PC-3 (cell line): ENCODE measurements at regions not wholly inside any gene's neighbourhood (a gene's known extent, or its start where the extent isn't known, plus 50 kb on each side); places are given as distances from the start of the nearest gene placed in this dataset.
A peak's percentile ranks its signal among the peaks of the same experiment; 100 is the strongest.

ENCODE experiments used
- ATAC-seq: fragments of 200-7000 bp; cut with Tn5 transposase; 2 replicates; pipeline ENCODE4 v1.9.1; 2020; ENCODE audit warnings: mild to moderate bottlenecking, moderate library complexity
- BruUV-seq: library from RNA; stranded (reverse); fragments of 400-500 nt; replicated peaks from 2 replicates; lab custom pipeline; 2021; lab: Mats Ljungman, UMichigan
- CTCF ChIA-PET: fragments of 300-600 bp; sonication (Branson Sonifier 250); formaldehyde crosslinking; loops from one replicate; lab custom pipeline; 2022; ENCODE audit warnings: antibody characterized with exemption; lab: Charles Lee
- POLR2A ChIA-PET: fragments of 300-600 bp; sonication (Branson Sonifier 250); formaldehyde crosslinking; loops from one replicate; lab custom pipeline; 2022; ENCODE audit warnings: antibody characterized with exemption; ENCODE audit not compliant: unreplicated experiment; lab: Charles Lee
- DNase-seq: peaks from one replicate; pipeline ENCODE4 v3.0.0-alpha.2; 2015
- H2AFZ ChIP-seq: fragments of 300-600 bp; sonication (generic); 2 replicates; pipeline ENCODE4 v1.6.0; 2016; ENCODE audit warnings: antibody characterized with exemption, low read length
- H3F3A ChIP-seq: fragments of 300-600 bp; sonication (generic); one replicate; pipeline ENCODE4 v1.6.0; 2017; ENCODE audit warnings: antibody characterized with exemption, low read length, control low read depth, mild to moderate bottlenecking; ENCODE audit not compliant: unreplicated experiment
- H3K27ac ChIP-seq: fragments of 300-600 bp; sonication (generic); 2 replicates; pipeline ENCODE4 v1.5.1; 2016; ENCODE audit warnings: mild to moderate bottlenecking, low read length
- H3K27me3 ChIP-seq: fragments of 300-600 bp; sonication (generic); 2 replicates; pipeline ENCODE4 v1.6.1; 2016; ENCODE audit warnings: low read length, mixed read lengths
- H3K36me3 ChIP-seq: fragments of 300-600 bp; sonication (generic); 2 replicates; pipeline ENCODE4 v1.6.1; 2016; ENCODE audit warnings: low read depth, mixed run types, low read length, mixed read lengths
- H3K4me1 ChIP-seq: fragments of 300-600 bp; sonication (generic); 2 replicates; pipeline ENCODE4 v1.5.1; 2016; ENCODE audit warnings: low read length; ENCODE audit not compliant: insufficient read depth
- H3K4me2 ChIP-seq: fragments of 300-600 bp; sonication (generic); 2 replicates; pipeline ENCODE4 v1.6.0; 2016; ENCODE audit warnings: low read length
- H3K4me3 ChIP-seq: fragments of 300-600 bp; sonication (generic); 2 replicates; pipeline ENCODE4 v1.5.1; 2016; ENCODE audit warnings: mild to moderate bottlenecking, low read length, mixed read lengths
- H3K79me2 ChIP-seq: fragments of 300-600 bp; sonication (generic); 2 replicates; pipeline ENCODE4 v1.6.1; 2017; ENCODE audit warnings: low read length, mixed read lengths
- H3K9ac ChIP-seq: fragments of 300-600 bp; sonication (generic); 2 replicates; pipeline ENCODE4 v1.6.0; 2016; ENCODE audit warnings: mild to moderate bottlenecking, low read length
- H3K9me2 ChIP-seq: fragments of 300-600 bp; sonication (generic); replicated peaks from 2 replicates; pipeline ENCODE4 v1.6.1; 2016; ENCODE audit warnings: mixed run types, low read length, mixed read lengths
- H3K9me3 ChIP-seq: fragments of 300-600 bp; sonication (generic); 2 replicates; pipeline ENCODE4 v1.6.1; 2016; ENCODE audit warnings: low read length, mixed read lengths
- H4K20me1 ChIP-seq: fragments of 300-600 bp; sonication (generic); 2 replicates; pipeline ENCODE4 v1.6.1; 2016; ENCODE audit warnings: low read length, mixed read lengths
- EZH2 ChIP-seq: fragments of 300-600 bp; sonication (generic); IDR thresholded peaks from one replicate; pipeline ENCODE4 v1.6.1; 2017; ENCODE audit warnings: antibody characterized with exemption, mild to moderate bottlenecking, low read length; ENCODE audit not compliant: unreplicated experiment
- EZH2phosphoT487 ChIP-seq: fragments of 300-600 bp; sonication (generic); IDR thresholded peaks from 2 replicates; pipeline ENCODE4 v1.6.1; 2018; ENCODE audit warnings: mild to moderate bottlenecking, antibody characterized with exemption, low read length, borderline replicate concordance
- intact Hi-C: fragments of 100-400 bp; cut with micrococcal nuclease; formaldehyde crosslinking; loops from 2 replicates; pipeline ENCODE4 v1.9.0; 2023
- TF ChIP-seq, protein P1 (sequence below): fragments of 300-600 bp; sonication (generic); conservative IDR thresholded peaks from 2 replicates; pipeline ENCODE4 v1.5.1; 2017; ENCODE audit warnings: antibody characterized with exemption, low read depth, mild to moderate bottlenecking, low read length

DNA sequence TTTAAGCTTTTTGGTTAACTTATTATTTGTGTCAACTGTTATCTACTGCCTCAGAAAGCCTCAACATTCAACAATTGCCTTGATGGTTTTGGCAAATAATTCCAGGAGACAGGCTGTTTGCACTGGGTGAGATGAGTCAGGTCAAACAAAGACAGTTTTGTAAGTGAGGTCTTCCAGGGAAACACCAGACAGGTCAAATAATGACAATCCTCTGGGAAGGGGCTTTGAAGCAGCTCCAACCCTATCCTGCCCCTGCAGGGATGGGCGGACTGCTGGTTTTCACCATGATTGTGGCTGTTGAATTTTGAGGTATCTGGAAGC lies 79.4 kb upstream of the PRR23E start:
- Histone ChIP-seq H3K9me3 (peaks cover 10% of the 10 kb centered on the region; the same call in 1 of the 2 replicates), H3K27ac (peak overlapping the region; percentile 96), H3K27me3 (no peaks in the 10 kb centered on the region), H3K9ac (peak overlapping the region; percentile 44; the same call in 1 of the 2 replicates), H3F3A (no peaks in the 10 kb centered on the region), H3K36me3 (peaks cover 4% of the 10 kb centered on the region; the same call in 1 of the 2 replicates), H2AFZ (no peak overlapping the region), H3K4me1 (peaks cover 14% of the 10 kb centered on the region), H3K4me3 (0 out of 2 replicates have a peak overlapping the region, but pooled peaks have one; percentile 35), H4K20me1 (no peaks in the 10 kb centered on the region), H3K4me2 (peak overlapping the region; percentile 70), H3K79me2 (no peaks in the 10 kb centered on the region), H3K9me2 (no peaks in the 10 kb centered on the region)
- ChIA-PET POLR2A (no interaction called here), CTCF (no interaction called here)
- intact Hi-C loops = no loop called here
- TF ChIP-seq EZH2phosphoT487 (no peak), EZH2 (no peak)
- TF ChIP-seq, protein P1, sequence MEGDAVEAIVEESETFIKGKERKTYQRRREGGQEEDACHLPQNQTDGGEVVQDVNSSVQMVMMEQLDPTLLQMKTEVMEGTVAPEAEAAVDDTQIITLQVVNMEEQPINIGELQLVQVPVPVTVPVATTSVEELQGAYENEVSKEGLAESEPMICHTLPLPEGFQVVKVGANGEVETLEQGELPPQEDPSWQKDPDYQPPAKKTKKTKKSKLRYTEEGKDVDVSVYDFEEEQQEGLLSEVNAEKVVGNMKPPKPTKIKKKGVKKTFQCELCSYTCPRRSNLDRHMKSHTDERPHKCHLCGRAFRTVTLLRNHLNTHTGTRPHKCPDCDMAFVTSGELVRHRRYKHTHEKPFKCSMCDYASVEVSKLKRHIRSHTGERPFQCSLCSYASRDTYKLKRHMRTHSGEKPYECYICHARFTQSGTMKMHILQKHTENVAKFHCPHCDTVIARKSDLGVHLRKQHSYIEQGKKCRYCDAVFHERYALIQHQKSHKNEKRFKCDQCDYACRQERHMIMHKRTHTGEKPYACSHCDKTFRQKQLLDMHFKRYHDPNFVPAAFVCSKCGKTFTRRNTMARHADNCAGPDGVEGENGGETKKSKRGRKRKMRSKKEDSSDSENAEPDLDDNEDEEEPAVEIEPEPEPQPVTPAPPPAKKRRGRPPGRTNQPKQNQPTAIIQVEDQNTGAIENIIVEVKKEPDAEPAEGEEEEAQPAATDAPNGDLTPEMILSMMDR = no peak
- no TSS peak for BruUV-seq
- peak; percentile 57 for DNase-seq
- ATAC-seq = peak; percentile 37

DNA sequence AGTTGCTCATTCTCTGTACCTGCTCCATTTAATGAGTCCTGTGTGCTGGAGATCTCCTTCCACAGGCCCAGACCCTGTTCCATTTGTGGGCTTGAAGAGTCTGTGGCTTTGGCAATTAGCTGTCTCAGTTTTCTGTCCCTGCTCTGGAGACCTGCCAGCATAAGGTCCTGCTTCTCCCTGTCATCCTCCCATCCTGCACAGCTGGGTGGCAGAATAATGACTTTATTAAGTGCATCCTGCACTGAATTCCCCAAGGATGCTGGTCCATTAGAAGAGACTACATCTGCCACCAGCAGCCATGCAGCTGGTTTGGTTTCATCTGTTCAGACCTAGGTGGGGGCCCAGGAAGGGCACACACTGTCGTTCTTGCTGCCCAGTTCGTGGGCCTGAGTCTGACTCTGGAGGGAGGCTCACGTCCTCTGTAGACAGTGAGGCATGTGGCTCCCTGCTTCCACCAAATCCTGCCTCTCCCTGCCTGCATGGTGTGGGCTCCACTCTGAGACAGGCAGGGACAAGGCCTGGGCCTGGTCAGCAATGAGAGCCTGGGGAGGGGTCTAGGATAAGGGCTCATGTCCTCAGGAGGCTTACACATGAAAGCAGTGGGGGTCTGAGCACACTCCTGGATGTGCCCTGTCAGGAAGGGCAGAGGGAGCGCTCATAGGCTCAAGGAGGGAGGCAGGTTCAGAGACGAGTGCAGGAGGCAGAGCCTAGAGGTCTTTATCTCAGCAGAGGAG lies 78.4 kb upstream of the PRR23E start:
- H3K27ac ChIP-seq = no peak overlapping the region; the same call in 1 of the 2 replicates
- peaks cover 10% of the 10 kb centered on the region; the same call in 1 of the 2 replicates for H3K9me3 ChIP-seq
- H4K20me1 ChIP-seq = no peaks in the 10 kb centered on the region
- ATAC-seq (no peak), DNase-seq (no peak)
- no peak overlapping the region for H3K9ac ChIP-seq
- H3K9me2 ChIP-seq = no peaks in the 10 kb centered on the region
- CTCF ChIA-PET = no interaction called here
- H2AFZ ChIP-seq = no peak overlapping the region
- TF ChIP-seq, protein P1 = no peak
- no peak for TF ChIP-seq EZH2
- no peak for TF ChIP-seq EZH2phosphoT487
- no peak overlapping the region for H3K4me2 ChIP-seq
- POLR2A ChIA-PET = no interaction called here
- H3F3A ChIP-seq = no peaks in the 10 kb centered on the region
- intact Hi-C loops = no loop called here
- no peaks in the 10 kb centered on the region for H3K79me2 ChIP-seq
- H3K4me3 ChIP-seq = no peak overlapping the region
- no TSS peak for BruUV-seq
- peaks cover 14% of the 10 kb centered on the region for H3K4me1 ChIP-seq
- H3K36me3 ChIP-seq = peaks cover 4% of the 10 kb centered on the region; the same call in 1 of the 2 replicates
- no peaks in the 10 kb centered on the region for H3K27me3 ChIP-seq

DNA sequence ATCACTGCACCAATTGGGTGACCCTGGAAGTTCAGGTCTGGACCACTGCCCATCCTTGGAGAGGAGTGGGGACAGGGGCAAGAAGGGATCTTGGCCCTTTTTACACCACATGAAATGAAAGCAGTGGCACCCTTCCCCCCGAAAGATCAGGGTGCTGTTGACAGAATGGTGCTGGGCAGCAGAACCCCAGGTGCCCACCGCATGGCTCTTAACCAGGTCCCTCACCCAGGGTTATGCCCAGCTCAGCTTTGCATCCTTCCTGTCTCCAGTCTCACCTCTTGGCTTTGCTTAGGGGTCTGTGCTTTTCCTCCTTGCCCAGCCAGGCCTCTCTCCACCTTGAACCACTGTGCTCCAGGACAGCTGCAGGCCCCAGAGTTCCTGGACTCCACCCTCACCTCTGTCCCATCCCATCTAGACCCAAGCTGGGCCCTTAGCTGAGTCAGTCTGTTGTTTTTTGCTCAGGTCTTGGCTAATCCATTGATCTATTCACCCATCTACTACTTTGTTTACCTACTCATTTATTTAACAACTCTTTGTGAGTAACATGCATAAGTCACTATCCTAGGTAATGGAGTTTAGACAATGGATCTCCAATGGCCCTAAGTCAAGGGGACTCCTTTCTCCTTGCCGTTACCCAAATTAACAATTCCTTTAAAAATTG lies 77.1 kb upstream of the PRR23E start:
- CTCF ChIA-PET = no interaction called here
- H3K4me2 ChIP-seq = no peak overlapping the region

More for the DNA sequence above, 77.1 kb upstream of the PRR23E start:
- TF ChIP-seq, protein P1 = no peak
- no peak for TF ChIP-seq EZH2phosphoT487
- TF ChIP-seq EZH2 = no peak
- no peaks in the 10 kb centered on the region for H3K79me2 ChIP-seq
- no peak overlapping the region for H3K9ac ChIP-seq
- no peaks in the 10 kb centered on the region for H3K27me3 ChIP-seq
- H3K4me1 ChIP-seq = peaks cover 14% of the 10 kb centered on the region
- no peaks in the 10 kb centered on the region for H4K20me1 ChIP-seq
- H3K9me2 ChIP-seq = no peaks in the 10 kb centered on the region
- ATAC-seq (no peak), DNase-seq (peak; percentile 39)
- H3F3A ChIP-seq = no peaks in the 10 kb centered on the region
- no peak overlapping the region for H3K4me3 ChIP-seq
- BruUV-seq = no TSS peak
- H3K9me3 ChIP-seq = peaks cover 10% of the 10 kb centered on the region; the same call in 1 of the 2 replicates
- peaks cover 4% of the 10 kb centered on the region; the same call in 1 of the 2 replicates for H3K36me3 ChIP-seq
- intact Hi-C loops = no loop called here
- POLR2A ChIA-PET = no interaction called here
- H3K27ac ChIP-seq = no peak overlapping the region
- H2AFZ ChIP-seq = no peak overlapping the region
